H1 (cell line): ENCODE measurements at regions not wholly inside any gene's neighbourhood (a gene's known extent, or its start where the extent isn't known, plus 50 kb on each side); places are given as distances from the start of the nearest gene placed in this dataset.

ENCODE experiments used
- HDAC2 ChIP-seq, 2 experiments: fragments of 300-600 bp in 1 of 2; sonication (generic) in 1 of 2; IDR thresholded peaks; 2 replicates each; pipeline ENCODE4 v1.6.1; 2011 to 2012; ENCODE audit warnings: low read depth in 2 of 2, low read length in 2 of 2, mild to moderate bottlenecking in 2 of 2, moderate library complexity in 2 of 2, borderline replicate concordance in 1 of 2, inconsistent platforms in 1 of 2
- POLR2A ChIP-seq, 2 experiments: IDR thresholded peaks; 1 replicate in 1 of 2; 2 replicates in 1 of 2; pipeline ENCODE4 v1.6.1; 2011; ENCODE audit warnings: low read depth in 2 of 2, low read length in 2 of 2, mild to moderate bottlenecking in 2 of 2; ENCODE audit errors: control extremely low read depth in 1 of 2
- RBBP5 ChIP-seq: IDR thresholded peaks from 2 replicates; pipeline ENCODE4 v1.7.1; 2012; ENCODE audit warnings: low read depth, mild to moderate bottlenecking, inconsistent platforms, low read length, moderate library complexity, borderline replicate concordance
- RXRA ChIP-seq: IDR thresholded peaks from 2 replicates; pipeline ENCODE4 v1.6.1; 2011; ENCODE audit warnings: low read depth, mild to moderate bottlenecking, low read length, moderate library complexity; ENCODE audit not compliant: insufficient read depth
- TCF12 ChIP-seq: IDR thresholded peaks from 2 replicates; pipeline ENCODE4 v1.6.1; 2011; ENCODE audit warnings: low read depth, mild to moderate bottlenecking, low read length
- TF ChIP-seq, protein P1 (sequence below), 3 experiments: IDR thresholded peaks; 1 replicate in 2 of 3; 2 replicates in 1 of 3; pipeline versions ENCODE4 v1.5.1 to v1.6.1; 2011; ENCODE audit warnings: low read length in 3 of 3, mild to moderate bottlenecking in 3 of 3, inconsistent platforms in 2 of 3, low read depth in 1 of 3, moderate library complexity in 1 of 3; ENCODE audit not compliant: insufficient read depth in 1 of 3; ENCODE audit errors: control extremely low read depth in 1 of 3

DNA sequence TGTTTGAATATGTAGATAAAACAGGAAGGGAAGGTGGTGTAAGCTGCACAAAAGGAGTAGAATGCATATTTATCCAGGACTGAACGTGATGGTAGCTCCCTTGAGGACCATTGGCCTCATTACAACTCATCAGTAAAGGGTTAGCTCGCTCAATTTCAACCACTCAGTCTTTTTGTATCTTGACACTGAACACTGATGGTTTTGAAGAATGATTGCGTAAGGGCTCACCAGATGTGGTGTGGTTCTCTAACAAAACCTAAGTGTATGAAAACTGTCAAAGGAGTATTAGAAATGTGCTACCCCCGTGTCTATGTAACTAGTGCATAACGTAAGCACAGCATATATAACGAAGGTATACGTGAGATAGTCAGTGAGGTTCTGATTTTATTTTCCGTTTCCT, 272.4 kb upstream of the THSD7B start:
- TF ChIP-seq TCF12 (no peak), POLR2A (IDR thresholded peaks at IDR 0.05; ENCODE audit: control extremely low read depth in 1 of 2, low read depth in 2 of 2, low read length in 2 of 2) (no peak), RBBP5 (no peak), HDAC2 (IDR thresholded peaks at IDR 0.05; ENCODE audit: borderline replicate concordance in 1 of 2, low read depth in 2 of 2, low read length in 2 of 2) (no peak), RXRA (no peak)
- TF ChIP-seq, protein P1, sequence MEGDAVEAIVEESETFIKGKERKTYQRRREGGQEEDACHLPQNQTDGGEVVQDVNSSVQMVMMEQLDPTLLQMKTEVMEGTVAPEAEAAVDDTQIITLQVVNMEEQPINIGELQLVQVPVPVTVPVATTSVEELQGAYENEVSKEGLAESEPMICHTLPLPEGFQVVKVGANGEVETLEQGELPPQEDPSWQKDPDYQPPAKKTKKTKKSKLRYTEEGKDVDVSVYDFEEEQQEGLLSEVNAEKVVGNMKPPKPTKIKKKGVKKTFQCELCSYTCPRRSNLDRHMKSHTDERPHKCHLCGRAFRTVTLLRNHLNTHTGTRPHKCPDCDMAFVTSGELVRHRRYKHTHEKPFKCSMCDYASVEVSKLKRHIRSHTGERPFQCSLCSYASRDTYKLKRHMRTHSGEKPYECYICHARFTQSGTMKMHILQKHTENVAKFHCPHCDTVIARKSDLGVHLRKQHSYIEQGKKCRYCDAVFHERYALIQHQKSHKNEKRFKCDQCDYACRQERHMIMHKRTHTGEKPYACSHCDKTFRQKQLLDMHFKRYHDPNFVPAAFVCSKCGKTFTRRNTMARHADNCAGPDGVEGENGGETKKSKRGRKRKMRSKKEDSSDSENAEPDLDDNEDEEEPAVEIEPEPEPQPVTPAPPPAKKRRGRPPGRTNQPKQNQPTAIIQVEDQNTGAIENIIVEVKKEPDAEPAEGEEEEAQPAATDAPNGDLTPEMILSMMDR (IDR thresholded peaks at IDR 0.05; ENCODE audit: control extremely low read depth in 1 of 3, insufficient read depth in 1 of 3, low read depth in 1 of 3, low read length in 3 of 3), result no peak
